ENCODE measurements at regions not wholly inside any gene's neighbourhood (a gene's known extent, or its start where the extent isn't known, plus 50 kb on each side); places are given as distances from the start of the nearest gene placed in this dataset.

- Histone ChIP-seq H4K20me1 (ENCODE audit: insufficient read depth, low read length) (no peaks in the 10 kb centered on the region), H3K79me2 (ENCODE audit: insufficient read depth, low read length) (no peaks in the 10 kb centered on the region), H3K4me3 (ENCODE audit: insufficient read depth, low read length) (no peak overlapping the region), H3K36me3 (ENCODE audit: insufficient read depth, low read length) (no peaks in the 10 kb centered on the region), H3K27ac (ENCODE audit: low read depth, low read length) (no peak overlapping the region), H3K4me2 (ENCODE audit: insufficient read depth, low read length) (no peak overlapping the region), H3K4me1 (ENCODE audit: insufficient read depth, low read length) (no peaks in the 10 kb centered on the region), H3K9me3 (ENCODE audit: low read depth, low read length) (no peaks in the 10 kb centered on the region), H3K27me3 (ENCODE audit: insufficient read depth, low read length) (no peaks in the 10 kb centered on the region), H2AFZ (ENCODE audit: low read length) (no peak overlapping the region)
- TF ChIP-seq CTCF (IDR thresholded peaks at IDR 0.05; ENCODE audit: extremely low read depth, low read depth, low read length), result no peak
- no peak for DNase-seq (ENCODE audit: insufficient read length, low spot score, missing footprints)
These were observed 622.6 kb upstream of the GOT2 start for GRCh38 chr16:59356709-59357108.

GRCh38 chr16:59356144-59356543 lies 622.0 kb upstream of the GOT2 start:
- H3K27me3 ChIP-seq (ENCODE audit: insufficient read depth, low read length), result no peaks in the 10 kb centered on the region
- TF ChIP-seq CTCF (IDR thresholded peaks at IDR 0.05; ENCODE audit: extremely low read depth, low read depth, low read length), result no peak

GRCh38 chr16:59355704-59356103 lies 621.6 kb upstream of the GOT2 start:
- H3K9me3 ChIP-seq (ENCODE audit: low read depth, low read length), result no peaks in the 10 kb centered on the region
- H4K20me1 ChIP-seq (ENCODE audit: insufficient read depth, low read length), result no peaks in the 10 kb centered on the region
- DNase-seq (ENCODE audit: insufficient read length, low spot score, missing footprints), result no peak
- H3K4me1 ChIP-seq (ENCODE audit: insufficient read depth, low read length), result no peaks in the 10 kb centered on the region
- H3K36me3 ChIP-seq (ENCODE audit: insufficient read depth, low read length), result no peaks in the 10 kb centered on the region
- H2AFZ ChIP-seq (ENCODE audit: low read length), result no peak overlapping the region
- no peak overlapping the region for H3K27ac ChIP-seq (ENCODE audit: low read depth, low read length)
- no peak overlapping the region for H3K4me3 ChIP-seq (ENCODE audit: insufficient read depth, low read length)
- H3K4me2 ChIP-seq (ENCODE audit: insufficient read depth, low read length), result no peak overlapping the region
- no peak for TF ChIP-seq CTCF (IDR thresholded peaks at IDR 0.05; ENCODE audit: extremely low read depth, low read depth, low read length)
- no peaks in the 10 kb centered on the region for H3K79me2 ChIP-seq (ENCODE audit: insufficient read depth, low read length)
- no peaks in the 10 kb centered on the region for H3K27me3 ChIP-seq (ENCODE audit: insufficient read depth, low read length)

More at GRCh38 chr16:59356144-59356543, 622.0 kb upstream of the GOT2 start:
- Histone ChIP-seq H3K36me3 (ENCODE audit: insufficient read depth, low read length) (no peaks in the 10 kb centered on the region), H3K4me2 (ENCODE audit: insufficient read depth, low read length) (no peak overlapping the region), H2AFZ (ENCODE audit: low read length) (no peak overlapping the region), H3K4me3 (ENCODE audit: insufficient read depth, low read length) (no peak overlapping the region), H3K79me2 (ENCODE audit: insufficient read depth, low read length) (no peaks in the 10 kb centered on the region), H3K9me3 (ENCODE audit: low read depth, low read length) (no peaks in the 10 kb centered on the region), H4K20me1 (ENCODE audit: insufficient read depth, low read length) (no peaks in the 10 kb centered on the region), H3K27ac (ENCODE audit: low read depth, low read length) (no peak overlapping the region), H3K4me1 (ENCODE audit: insufficient read depth, low read length) (no peaks in the 10 kb centered on the region)
- no peak for DNase-seq (ENCODE audit: insufficient read length, low spot score, missing footprints)

- TF ChIP-seq CTCF (IDR thresholded peaks at IDR 0.05; ENCODE audit: extremely low read depth, low read depth, low read length), result no peak
- H3K36me3 ChIP-seq (ENCODE audit: insufficient read depth, low read length), result no peaks in the 10 kb centered on the region
- no peaks in the 10 kb centered on the region for H3K27me3 ChIP-seq (ENCODE audit: insufficient read depth, low read length)
- no peak overlapping the region for H2AFZ ChIP-seq (ENCODE audit: low read length)
- no peaks in the 10 kb centered on the region for H4K20me1 ChIP-seq (ENCODE audit: insufficient read depth, low read length)
- H3K4me1 ChIP-seq (ENCODE audit: insufficient read depth, low read length), result no peaks in the 10 kb centered on the region
- no peak overlapping the region for H3K27ac ChIP-seq (ENCODE audit: low read depth, low read length)
- H3K9me3 ChIP-seq (ENCODE audit: low read depth, low read length), result no peaks in the 10 kb centered on the region
- H3K4me3 ChIP-seq (ENCODE audit: insufficient read depth, low read length), result no peak overlapping the region
- H3K4me2 ChIP-seq (ENCODE audit: insufficient read depth, low read length), result no peak overlapping the region
- no peaks in the 10 kb centered on the region for H3K79me2 ChIP-seq (ENCODE audit: insufficient read depth, low read length)
- no peak for DNase-seq (ENCODE audit: insufficient read length, low spot score, missing footprints)
These were observed 617.3 kb upstream of the GOT2 start for GRCh38 chr16:59351305-59351903.
